ENCODE measurements at regions not wholly inside any gene's neighbourhood (a gene's known extent, or its start where the extent isn't known, plus 50 kb on each side); places are given as distances from the start of the nearest gene placed in this dataset.
"Not testable (repeated sequence)": the region's sequence is repeated elsewhere in the genome, so short reads cannot be mapped to it uniquely, and the experiment has no call there.

GRCh38 chr1:242689378-242689777 lies 164.9 kb upstream of the PLD5 start:
- no peak for ATAC-seq
- no peak overlapping the region for H3K27ac Mint-ChIP-seq
- H3K4me1 Mint-ChIP-seq, result no peaks in the 10 kb centered on the region
- no peaks in the 10 kb centered on the region for H3K36me3 Mint-ChIP-seq
- DNase-seq (ENCODE audit: low spot score in 2 of 2), result no peak
- no peak overlapping the region for H3K4me3 Mint-ChIP-seq
- H3K9me3 Mint-ChIP-seq, result peaks cover 3% of the 10 kb centered on the region

GRCh38 chr1:242674951-242675645 lies 150.6 kb upstream of the PLD5 start:
- no peak for DNase-seq (ENCODE audit: low spot score in 2 of 2)
- peaks cover 4% of the 10 kb centered on the region for H3K9me3 Mint-ChIP-seq
- H3K27ac Mint-ChIP-seq, result no peak overlapping the region
- H3K4me3 Mint-ChIP-seq, result no peak overlapping the region
- H3K4me1 Mint-ChIP-seq, result no peaks in the 10 kb centered on the region
- no peak for ATAC-seq
- H3K36me3 Mint-ChIP-seq, result no peaks in the 10 kb centered on the region

DNA sequence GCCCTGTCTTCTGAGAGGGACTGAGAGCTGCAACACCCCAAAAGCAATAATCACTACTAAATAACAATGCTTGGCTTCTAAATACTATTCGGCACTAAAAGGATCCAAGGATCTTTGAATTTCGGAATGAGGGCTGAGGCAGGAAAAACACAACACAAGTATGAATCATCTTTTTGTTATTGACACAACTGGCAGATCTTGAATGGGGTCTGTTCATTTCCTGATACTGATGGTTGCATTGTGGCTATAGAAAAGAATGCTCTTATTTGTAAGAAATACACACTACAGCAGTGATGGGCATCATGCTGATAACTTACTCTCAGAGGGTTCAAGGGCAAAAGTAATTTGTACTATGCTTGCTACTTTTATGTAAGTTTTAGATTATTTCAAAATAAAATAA lies 149.2 kb upstream of the PLD5 start:
- DNase-seq (ENCODE audit: low spot score in 2 of 2), result no peak
- no peak for ATAC-seq
- H3K36me3 Mint-ChIP-seq, result no peaks in the 10 kb centered on the region

GRCh38 chr1:242673165-242673564 lies 148.7 kb upstream of the PLD5 start:
- H3K4me1 Mint-ChIP-seq, H3K9me3 Mint-ChIP-seq, ATAC-seq: not testable (repeated sequence)

More for the DNA sequence above, 149.2 kb upstream of the PLD5 start:
- Mint-ChIP-seq H3K4me1 (no peaks in the 10 kb centered on the region), H3K27ac (no peak overlapping the region), H3K9me3 (no peaks in the 10 kb centered on the region), H3K4me3 (no peak overlapping the region)

DNA sequence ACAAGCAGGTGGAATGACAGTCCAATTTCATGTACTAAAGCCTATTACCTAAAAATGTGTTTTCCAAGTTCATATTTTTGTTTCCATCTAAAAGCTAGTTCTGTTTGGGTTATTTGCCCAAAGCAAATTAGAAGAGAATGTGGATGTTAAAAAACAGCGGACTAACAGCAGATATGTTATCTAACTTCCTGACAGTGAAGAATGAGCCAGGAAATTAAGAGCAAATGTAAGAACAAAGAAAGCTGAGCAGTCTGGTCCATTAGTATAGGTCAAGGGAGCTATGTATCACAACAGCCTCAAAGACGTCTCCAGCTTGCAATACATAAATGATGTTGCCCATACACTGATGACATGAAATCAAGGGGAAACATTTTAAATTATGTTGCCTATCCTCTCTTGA lies 145.5 kb upstream of the PLD5 start:
- no peak overlapping the region for H3K4me3 Mint-ChIP-seq
- no peak overlapping the region for H3K27ac Mint-ChIP-seq
- no peaks in the 10 kb centered on the region for H3K36me3 Mint-ChIP-seq
- DNase-seq (ENCODE audit: low spot score in 2 of 2), result no peak
- H3K9me3 Mint-ChIP-seq, result no peaks in the 10 kb centered on the region
- no peaks in the 10 kb centered on the region for H3K4me1 Mint-ChIP-seq
- ATAC-seq, result no peak

More at GRCh38 chr1:242673165-242673564, 148.7 kb upstream of the PLD5 start:
- H3K36me3 Mint-ChIP-seq; H3K27ac Mint-ChIP-seq; DNase-seq (ENCODE audit: low spot score in 2 of 2); H3K4me3 Mint-ChIP-seq: not testable (repeated sequence)

GRCh38 chr1:242662886-242663285 lies 138.4 kb upstream of the PLD5 start:
- no peak overlapping the region for H3K4me3 Mint-ChIP-seq
- ATAC-seq (no peak), DNase-seq (ENCODE audit: low spot score in 2 of 2) (no peak)
- H3K9me3 Mint-ChIP-seq, result no peaks in the 10 kb centered on the region
- no peak overlapping the region for H3K27ac Mint-ChIP-seq
- no peaks in the 10 kb centered on the region for H3K36me3 Mint-ChIP-seq
- no peaks in the 10 kb centered on the region for H3K4me1 Mint-ChIP-seq

GRCh38 chr1:242653772-242654171 lies 129.3 kb upstream of the PLD5 start:
- H3K9me3 Mint-ChIP-seq; H3K4me3 Mint-ChIP-seq; DNase-seq (ENCODE audit: low spot score in 2 of 2); H3K36me3 Mint-ChIP-seq; H3K27ac Mint-ChIP-seq; H3K4me1 Mint-ChIP-seq; ATAC-seq: not testable (repeated sequence)

DNA sequence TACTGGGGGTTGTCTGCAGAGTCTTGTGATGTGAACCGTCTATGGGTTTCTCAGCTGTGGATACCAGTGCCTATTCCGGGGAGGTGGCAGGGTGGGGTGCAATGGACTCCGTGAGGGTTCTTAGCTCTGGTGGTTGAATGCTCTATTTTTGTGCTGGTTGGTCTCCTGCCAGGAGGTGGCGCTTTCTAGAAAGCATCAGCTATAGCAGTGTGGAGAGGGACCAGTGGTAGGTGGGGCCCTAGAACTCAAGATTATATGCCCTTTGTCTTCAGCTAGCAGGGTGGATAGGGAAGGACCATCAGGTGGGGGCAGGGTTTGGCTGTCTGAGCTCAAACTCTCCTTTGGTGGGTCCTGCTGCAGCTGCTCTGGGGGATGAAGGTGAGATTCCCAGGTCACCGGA lies 127.3 kb upstream of the PLD5 start:
- Mint-ChIP-seq H3K9me3 (peaks cover 4% of the 10 kb centered on the region), H3K27ac (no peak overlapping the region), H3K36me3 (no peaks in the 10 kb centered on the region), H3K4me3 (no peak overlapping the region), H3K4me1 (no peaks in the 10 kb centered on the region)
- DNase-seq (ENCODE audit: low spot score in 2 of 2) (no peak), ATAC-seq (no peak)

GRCh38 chr1:242641461-242641860 lies 117.0 kb upstream of the PLD5 start:
- DNase-seq (ENCODE audit: low spot score in 2 of 2), result no peak
- H3K36me3 Mint-ChIP-seq, result no peaks in the 10 kb centered on the region
- no peaks in the 10 kb centered on the region for H3K9me3 Mint-ChIP-seq
- H3K4me1 Mint-ChIP-seq, result no peaks in the 10 kb centered on the region
- H3K27ac Mint-ChIP-seq, result no peak overlapping the region
- H3K4me3 Mint-ChIP-seq, result no peak overlapping the region
- ATAC-seq, result no peak

DNA sequence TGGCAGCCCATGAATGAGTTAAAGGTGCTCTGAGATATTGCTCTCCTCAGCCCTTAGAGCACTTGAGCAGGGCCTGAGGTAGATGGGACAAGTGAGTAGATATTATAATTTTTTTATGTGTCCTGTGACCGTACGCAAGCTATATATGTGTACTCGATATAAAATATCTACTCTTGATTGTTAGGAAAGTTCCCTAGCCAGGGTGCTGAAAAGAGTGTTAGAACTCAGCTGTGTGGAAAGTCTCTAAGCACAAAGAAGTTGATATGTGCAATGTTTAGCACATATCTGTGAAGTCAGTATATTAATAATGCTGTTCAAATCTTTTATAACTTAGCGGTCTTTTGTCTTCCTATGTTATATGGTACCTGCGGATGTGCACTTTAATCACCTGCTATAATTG lies 114.6 kb upstream of the PLD5 start:
- DNase-seq (ENCODE audit: low spot score in 2 of 2) (no peak), ATAC-seq (no peak)
- no peaks in the 10 kb centered on the region for H3K9me3 Mint-ChIP-seq
- no peaks in the 10 kb centered on the region for H3K4me1 Mint-ChIP-seq
- H3K36me3 Mint-ChIP-seq, result no peaks in the 10 kb centered on the region
- H3K4me3 Mint-ChIP-seq, result no peak overlapping the region
- no peak overlapping the region for H3K27ac Mint-ChIP-seq

DNA sequence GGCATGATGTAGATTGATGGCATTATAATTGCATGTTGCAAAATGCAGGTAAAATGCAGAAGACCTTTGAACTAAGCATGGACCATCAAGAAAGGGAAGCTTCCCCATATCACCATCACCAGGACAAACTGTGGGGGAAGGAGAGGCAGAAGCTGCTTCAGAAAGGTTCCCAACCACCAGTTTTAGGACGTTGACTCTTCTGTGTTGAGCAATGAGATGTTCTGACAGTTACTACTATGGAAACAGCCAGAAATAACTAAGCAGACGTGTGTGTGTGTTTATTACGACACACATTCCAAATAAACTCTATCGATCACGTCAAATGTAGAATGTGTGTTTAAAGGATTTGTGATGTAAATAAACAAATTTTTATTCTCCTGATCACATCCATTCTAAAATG lies 110.2 kb upstream of the PLD5 start:
- no peak overlapping the region for H3K27ac Mint-ChIP-seq
- H3K4me3 Mint-ChIP-seq, result no peak overlapping the region
- H3K36me3 Mint-ChIP-seq, result no peaks in the 10 kb centered on the region
- DNase-seq (ENCODE audit: low spot score in 2 of 2) (no peak), ATAC-seq (no peak)
- no peaks in the 10 kb centered on the region for H3K4me1 Mint-ChIP-seq
- peaks cover 4% of the 10 kb centered on the region for H3K9me3 Mint-ChIP-seq

GRCh38 chr1:242629396-242629795 lies 104.9 kb upstream of the PLD5 start:
- H3K27ac Mint-ChIP-seq, result no peak overlapping the region
- no peak overlapping the region for H3K4me3 Mint-ChIP-seq
- no peaks in the 10 kb centered on the region for H3K4me1 Mint-ChIP-seq
- H3K9me3 Mint-ChIP-seq, result peaks cover 7% of the 10 kb centered on the region
- H3K36me3 Mint-ChIP-seq, result no peaks in the 10 kb centered on the region
- DNase-seq (ENCODE audit: low spot score in 2 of 2), result no peak
- ATAC-seq, result peak; percentile 40

DNA sequence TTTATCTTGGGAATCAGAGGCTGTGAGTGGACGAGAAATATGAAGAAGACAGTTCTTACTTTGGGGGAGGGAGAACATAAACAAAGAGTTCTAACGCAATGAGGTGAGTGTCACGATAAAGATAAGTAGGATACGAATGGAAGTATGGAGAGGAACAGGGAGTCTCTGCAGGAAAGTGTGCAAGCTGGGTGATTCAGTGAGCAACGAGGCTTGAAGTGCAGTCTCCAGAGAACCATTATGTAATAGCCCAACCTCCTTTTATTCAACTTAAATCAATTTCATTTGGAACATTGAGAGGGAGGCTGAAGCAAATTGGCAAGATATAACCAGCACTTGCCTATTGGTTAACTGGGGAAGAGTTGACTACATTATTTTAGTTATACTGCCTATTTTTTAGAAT lies 99.3 kb upstream of the PLD5 start:
- Mint-ChIP-seq H3K4me3 (no peak overlapping the region), H3K27ac (no peak overlapping the region), H3K9me3 (peaks cover 3% of the 10 kb centered on the region), H3K36me3 (no peaks in the 10 kb centered on the region), H3K4me1 (no peaks in the 10 kb centered on the region)
- ATAC-seq (no peak), DNase-seq (ENCODE audit: low spot score in 2 of 2) (no peak)

DNA sequence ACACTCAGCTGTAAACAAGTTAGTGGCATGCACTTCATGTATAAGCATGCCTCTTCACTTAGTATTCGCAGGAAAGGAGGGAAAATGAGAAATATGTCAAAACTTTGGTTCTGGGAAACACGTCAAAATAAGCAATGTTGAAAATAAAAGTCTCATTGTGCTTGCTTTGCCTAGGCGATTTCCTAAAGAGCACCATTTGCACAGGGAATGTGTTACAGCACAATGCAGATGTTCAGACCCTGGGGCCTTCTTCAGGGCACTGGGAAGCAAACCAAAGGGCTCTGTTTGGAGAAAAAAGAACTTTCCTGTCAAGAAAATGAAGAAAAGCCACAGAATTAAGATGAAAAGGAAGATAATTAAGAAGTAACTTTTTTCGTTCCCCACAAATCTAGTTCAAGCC lies 98.6 kb upstream of the PLD5 start:
- Mint-ChIP-seq H3K9me3 (peaks cover 3% of the 10 kb centered on the region), H3K27ac (no peak overlapping the region), H3K4me3 (no peak overlapping the region), H3K36me3 (no peaks in the 10 kb centered on the region), H3K4me1 (no peaks in the 10 kb centered on the region)
- no peak for DNase-seq (ENCODE audit: low spot score in 2 of 2)
- ATAC-seq, result no peak

DNA sequence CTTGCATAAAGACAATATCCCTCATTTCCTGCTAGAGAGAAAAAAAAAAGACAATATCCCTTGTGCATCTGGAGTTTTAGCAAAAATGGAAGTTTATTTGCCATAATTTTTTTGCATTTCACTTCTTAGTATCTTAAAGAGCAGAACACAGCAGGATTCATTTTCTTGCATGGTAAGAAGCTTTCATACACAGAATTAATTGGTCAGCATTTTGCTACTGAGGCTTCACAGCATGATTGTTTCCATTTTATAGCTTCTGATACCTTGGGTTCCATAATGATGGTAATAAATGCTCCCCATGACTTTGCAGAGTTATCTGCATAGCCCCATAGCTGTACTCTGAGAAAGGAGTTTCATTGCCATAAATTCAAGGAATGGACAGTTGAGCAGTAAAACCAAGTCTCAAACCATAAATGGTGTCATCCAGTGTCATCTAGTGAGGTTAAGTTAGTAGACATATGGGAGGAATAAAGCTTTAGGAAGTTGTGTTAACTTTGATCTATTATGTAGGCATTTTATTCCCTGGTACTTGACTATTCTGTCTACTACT lies 88.8 kb upstream of the PLD5 start:
- no peak for DNase-seq (ENCODE audit: low spot score in 2 of 2)
- Mint-ChIP-seq H3K9me3 (peaks cover 5% of the 10 kb centered on the region), H3K4me1 (no peaks in the 10 kb centered on the region), H3K36me3 (no peaks in the 10 kb centered on the region), H3K27ac (no peak overlapping the region), H3K4me3 (no peak overlapping the region)
- ATAC-seq, result no peak

GRCh38 chr1:242610209-242610608 lies 85.7 kb upstream of the PLD5 start:
- ATAC-seq (no peak), DNase-seq (ENCODE audit: low spot score in 2 of 2) (no peak)
- no peak overlapping the region for H3K4me3 Mint-ChIP-seq
- no peak overlapping the region for H3K27ac Mint-ChIP-seq
- no peaks in the 10 kb centered on the region for H3K4me1 Mint-ChIP-seq
- peaks cover 2% of the 10 kb centered on the region for H3K9me3 Mint-ChIP-seq
- no peaks in the 10 kb centered on the region for H3K36me3 Mint-ChIP-seq

All from stimulated activated effector memory CD8-positive, alpha-beta T cell treated with anti-CD3 and anti-CD28 coated beads, Interleukin-12 subunit alpha, Interleukin-12 subunit beta, amount 100 ng/mL, for 72 hours (primary cell).